COLO668 (cell line): ENCODE measurements at regions not wholly inside any gene's neighbourhood (a gene's known extent, or its start where the extent isn't known, plus 50 kb on each side); places are given as distances from the start of the nearest gene placed in this dataset.

Experiments used
- DNase-seq: peaks from one replicate; lab custom pipeline; 2025; ENCODE audit not compliant: unreplicated experiment; lab: John Stamatoyannopoulos, UW

DNA sequence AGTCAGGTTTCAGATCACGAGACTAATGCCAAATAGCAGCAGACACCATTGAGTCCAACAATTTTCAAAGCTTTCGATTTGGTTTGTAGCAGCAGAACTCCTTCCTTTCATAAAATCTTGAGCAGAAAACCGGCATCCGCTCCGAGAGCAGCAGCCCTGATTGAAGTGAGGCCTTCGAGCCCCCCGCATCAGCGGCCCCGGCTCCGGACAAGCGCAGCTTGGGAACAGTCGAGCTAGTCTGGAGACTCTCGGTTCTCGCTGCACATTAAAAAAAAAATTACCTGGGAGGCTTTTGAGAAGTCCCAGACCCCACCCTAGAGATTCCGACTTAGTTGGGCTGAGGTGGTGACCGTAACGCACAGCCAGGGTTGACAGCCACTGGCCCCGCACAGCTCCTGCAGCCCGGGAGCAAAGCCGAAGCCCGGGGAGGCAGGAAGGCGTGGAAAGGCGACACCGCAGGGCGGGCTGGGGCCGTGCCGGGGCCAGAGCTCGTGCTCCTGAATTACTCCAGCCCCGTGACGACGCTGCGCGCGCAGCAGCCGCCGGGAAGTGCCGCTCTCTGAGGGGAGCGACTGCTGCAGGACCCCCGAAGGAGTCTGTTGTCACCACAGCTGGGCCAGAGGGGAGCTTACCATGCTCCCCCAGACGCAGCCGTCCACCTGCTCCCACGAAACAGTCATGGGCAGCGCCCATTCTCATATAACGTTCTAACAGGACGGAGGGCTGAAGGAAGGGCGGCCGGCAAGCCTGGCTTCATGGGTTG is 57.8 kb downstream of the SPATA19 start:
- no peak for DNase-seq

DNA sequence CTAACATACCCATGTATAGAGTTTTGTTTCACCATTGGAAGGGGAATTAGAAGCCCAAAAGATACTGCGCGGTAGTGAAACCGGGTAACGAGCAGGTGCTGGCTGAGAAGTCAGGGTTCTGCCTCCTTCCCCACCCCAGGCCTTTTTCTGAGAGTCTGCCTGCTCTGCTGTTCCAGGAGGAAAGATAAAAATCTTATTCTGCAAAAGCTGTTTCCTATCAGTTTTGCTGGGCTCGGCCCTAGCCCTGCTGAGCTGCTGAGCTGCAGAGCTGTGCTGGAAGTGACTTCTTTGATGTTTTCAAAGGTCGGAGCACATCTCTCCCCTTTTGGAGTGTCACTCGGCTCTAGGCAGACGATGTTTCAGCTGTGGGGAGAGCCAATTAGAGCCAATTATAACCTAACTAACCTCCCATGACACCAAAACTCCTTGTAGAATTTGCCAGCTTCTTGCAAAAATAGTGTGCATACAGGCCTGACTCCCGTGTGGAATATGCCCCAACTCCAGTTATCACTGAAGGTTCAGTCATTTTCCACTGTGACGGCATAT is 59.4 kb downstream of the SPATA19 start:
- DNase-seq = no peak

DNA sequence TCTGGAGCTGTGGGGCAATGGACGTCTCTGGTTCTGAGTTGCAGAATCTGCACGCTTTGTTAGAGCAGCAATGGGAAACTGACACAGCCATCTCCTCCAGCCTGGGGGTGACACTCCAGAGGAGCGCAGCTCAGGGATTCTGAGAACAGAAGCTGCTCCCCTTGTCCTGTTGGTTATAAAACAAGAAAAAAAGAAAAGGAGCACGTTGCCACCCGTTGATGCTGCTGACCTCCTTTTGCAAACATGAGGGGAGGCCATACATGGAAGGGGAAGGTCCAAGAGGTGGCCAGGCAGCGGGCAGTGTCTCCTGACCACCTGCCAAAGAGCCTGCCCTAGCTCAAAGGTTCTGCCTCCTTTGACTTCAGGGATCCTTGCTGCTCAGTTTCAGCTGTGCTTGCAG is 61.0 kb downstream of the SPATA19 start:
- DNase-seq = no peak

DNA sequence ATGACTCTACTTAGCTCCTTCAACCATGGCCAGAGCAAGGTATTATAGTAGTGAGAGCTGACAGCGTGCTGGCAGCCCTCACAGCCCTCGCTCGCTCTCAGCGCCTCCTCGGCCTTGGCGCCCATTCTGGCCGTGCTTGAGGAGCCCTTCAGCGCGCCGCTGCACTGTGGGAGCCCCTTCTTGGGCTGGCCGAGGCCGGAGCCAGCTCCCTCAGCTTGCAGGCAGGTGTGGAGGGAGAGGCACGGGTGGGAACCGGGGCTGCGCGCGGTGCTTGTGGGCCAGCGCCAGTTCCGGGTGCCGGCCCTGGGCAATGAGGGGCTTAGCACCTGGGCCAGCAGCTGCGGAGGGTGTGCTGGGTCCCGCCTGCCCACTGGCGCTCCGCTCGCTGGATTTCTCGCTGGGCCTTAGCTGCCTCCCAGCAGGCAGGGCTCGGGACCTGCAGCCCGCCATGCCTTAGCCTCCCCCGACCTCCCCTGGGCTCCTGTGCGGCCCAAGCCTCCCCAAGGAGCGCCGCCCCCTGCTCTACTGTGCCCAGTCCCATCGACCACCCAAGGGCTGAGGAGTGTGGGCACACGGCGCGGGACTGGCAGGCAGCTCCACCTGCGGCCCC is 63.1 kb downstream of the SPATA19 start:
- DNase-seq = no peak

DNA sequence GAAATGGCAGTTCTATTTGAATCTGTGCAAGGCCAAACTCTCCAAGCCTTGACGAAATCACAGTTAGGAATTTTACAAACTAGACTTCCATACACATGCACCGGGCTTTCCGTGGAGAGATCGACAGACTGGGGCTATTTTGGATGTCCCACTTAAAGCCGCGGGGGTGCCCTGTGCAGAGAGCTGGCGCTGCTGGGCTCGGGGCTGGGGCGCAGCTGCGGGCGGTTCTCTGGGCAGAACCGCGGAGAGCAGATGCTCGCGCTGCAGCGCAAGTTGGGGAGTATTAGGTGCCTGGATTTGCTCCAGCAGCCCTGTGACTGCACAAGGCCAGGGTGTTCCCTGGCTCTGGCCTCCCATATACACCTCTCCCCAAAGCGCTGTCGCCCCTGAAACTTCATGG is 67.2 kb downstream of the SPATA19 start:
- DNase-seq = no peak

DNA sequence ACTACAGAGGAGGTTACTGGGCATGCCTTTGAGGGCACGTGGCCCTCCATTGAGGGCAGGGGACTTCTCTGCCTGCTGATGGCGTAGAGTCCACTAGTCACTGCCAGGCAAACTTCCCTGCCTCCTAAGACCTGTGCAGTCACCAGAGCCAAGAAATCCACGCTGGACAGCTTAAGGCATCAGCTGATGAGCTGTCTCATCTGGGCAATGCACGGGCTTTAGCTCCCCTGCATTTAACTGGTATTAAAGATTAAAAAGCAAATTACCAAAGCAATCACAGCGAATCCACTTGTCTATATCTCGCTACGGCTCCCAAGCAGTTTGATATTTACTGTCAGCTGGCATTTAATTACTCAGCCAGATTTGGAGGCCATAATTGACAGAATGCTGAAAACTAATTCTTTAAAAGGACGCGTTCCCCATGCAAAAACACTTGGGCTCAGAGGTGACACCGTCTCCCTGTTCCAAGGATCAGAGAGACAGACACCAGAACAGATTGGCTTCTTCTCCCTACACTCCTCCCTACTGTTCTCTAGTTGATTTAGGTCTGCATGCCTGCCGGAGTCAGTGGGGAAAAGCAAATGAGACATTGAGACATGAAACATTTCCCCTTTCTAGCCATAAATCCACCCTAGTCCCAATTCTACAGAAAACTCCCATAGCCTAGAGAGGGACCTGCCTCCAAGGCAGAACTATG is 68.5 kb downstream of the SPATA19 start:
- no peak for DNase-seq

DNA sequence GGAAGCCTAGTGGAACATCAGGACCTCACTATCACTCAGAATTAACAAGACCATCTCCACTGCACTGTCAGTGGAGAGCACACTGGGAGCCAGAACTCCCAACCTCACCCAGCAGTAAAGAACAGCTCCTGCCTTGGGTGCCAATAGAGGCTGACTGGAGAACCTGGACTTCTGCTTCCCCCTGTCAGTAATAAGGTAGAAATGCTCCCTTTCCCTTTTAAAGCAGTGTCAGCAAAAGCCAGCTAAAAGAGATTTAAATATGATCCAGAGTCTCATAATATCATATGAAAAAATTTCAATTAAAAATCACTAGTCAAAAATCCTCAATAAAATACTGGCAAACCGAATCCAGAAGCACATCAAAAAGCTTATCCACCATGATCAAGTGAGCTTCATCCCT is 82.8 kb downstream of the SPATA19 start:
- no peak for DNase-seq

DNA sequence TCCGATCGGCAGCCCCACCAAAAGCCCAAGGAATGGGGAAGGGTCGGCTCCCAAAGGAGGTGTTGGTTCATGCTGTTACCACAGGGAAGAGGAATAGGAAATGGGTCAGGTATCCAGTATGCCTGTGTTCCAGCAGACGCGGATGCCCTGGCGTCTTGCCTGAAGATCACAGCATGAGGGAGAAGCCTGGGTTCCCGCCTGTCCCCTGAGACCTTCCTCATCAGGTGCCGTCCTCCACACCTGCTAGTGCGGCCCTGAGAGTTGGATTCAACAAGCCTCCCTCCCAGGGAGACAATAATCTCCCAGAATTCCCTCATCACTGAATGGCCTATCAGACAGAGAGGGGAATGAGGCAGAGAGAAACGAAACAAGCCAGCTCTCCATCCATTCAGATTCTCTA is 92.2 kb downstream of the SPATA19 start:
- DNase-seq = no peak

DNA sequence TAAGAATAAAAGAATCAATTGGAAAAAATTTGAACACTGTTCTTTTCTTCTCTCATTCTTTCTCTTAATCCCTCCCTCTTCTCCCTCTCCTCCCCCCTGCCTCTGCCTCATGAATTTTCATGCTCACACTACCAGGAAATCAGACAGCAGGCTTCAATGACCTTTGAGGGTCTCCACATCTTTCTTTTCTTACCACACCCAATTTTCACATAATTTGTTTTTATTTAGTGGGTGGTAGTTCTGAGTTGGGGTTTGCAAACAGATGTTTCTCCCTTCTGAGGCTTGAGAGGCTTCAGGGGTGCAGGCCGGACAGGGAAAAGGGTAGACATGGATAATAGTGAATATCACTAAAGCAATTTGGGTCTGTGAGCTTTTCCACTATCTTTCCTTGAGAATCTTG is 95.5 kb downstream of the SPATA19 start:
- no peak for DNase-seq

DNA sequence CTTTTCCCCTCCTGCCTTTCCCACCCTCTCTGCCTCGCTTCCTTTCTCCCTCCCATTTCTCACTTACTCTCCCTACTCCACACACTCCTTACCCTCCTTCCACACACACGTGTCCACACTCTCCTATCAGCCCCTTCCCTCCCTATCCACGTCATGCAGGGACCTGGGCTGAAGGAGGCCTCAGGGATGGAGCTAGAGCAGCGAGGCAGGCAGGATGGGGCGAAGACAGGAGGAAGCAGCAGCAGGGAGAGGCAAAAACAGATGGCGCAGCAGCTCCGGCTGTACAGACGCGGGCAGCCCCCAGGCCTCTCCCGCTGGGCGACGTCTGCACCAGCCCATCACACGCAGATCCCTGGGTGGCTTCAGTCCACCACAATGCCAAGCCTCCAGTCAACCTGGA is 97.9 kb downstream of the SPATA19 start:
- no peak for DNase-seq

DNA sequence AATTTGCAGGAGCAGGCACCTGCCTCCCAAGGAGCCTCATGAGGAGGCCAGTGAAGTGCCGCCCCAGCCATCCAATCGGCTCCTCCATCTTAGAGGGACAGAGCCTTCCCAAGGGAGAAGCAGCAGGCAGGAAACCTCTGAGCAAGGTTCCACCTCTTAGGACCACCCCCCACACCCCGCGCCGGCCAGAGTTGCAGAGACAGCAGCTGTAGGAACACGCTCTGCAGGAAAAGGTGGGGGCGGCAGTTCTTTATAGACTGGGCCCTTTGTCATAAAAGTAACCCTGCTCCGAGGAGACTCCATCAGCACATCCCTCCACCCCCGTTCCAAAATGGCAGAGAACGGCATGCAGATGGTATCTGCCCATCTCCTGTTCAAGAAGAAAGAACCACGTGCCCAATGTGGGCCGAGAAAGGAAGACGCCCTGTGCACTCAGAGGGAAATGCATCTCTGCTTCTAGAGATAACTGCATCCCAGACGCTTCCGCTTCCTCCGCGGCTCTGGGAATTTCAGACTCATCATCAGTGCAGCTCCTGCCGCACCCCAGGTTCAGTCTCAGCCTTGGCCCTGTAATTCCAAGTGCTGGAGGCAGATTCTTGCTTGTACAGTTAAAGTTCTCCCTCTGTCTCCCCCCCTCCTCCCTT is 98.5 kb downstream of the SPATA19 start:
- no peak for DNase-seq

DNA sequence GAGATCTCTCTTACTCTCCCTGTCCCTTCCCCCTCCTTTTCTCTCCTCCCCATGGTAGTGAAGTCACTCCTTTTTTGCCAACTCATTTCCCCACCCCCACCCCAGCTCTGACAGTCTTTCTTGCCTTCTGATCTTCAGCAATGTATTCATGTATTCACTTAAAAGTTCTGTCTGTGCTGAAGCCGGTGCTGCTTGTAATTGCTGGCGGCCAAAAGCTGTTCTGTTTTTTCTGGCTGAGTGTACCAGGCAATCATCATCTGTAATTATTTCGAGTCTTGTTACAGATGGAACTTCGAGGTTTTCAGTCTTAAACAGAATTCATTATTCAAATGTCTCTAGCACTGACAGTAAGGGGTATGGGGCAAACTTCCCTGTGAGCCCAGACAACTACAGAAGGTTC is 99.5 kb downstream of the SPATA19 start:
- DNase-seq = no peak

DNA sequence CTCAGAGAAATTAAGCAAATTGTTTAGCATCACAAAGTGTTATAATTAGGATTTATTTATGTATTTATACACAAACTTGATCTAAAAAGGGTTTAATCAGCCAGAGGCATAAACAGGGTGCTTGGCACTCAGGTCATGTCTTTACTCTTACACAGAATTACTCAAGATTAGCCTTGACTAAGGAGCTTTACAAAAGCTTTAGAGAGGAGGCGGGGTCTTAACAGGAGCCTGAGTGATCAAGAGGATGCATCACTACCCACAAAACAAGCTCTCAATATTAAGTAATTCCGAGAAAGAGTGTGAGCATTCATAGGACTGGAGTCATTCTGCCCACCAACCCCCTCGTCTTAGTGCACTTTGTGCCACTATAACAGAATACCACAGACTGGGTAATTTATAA is 103.0 kb downstream of the SPATA19 start:
- no peak for DNase-seq

DNA sequence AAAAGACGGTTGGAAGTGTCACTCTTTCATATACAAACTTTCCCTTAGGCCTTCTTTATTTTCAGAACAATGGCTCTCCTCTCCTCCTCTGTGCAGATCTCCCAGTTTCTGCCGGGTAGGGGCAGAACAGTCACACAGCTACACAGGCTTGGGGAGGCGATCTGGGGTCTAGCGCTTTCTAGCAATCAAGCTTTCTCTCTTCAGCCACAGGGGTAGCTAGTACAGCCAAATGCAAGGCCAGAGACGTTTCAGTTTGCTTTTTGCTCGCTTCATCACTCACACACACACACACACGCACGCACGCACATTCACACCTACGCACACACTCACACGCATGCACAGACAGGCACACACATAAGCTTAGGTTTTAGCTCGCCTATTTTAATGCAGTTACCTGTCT is 104.3 kb downstream of the SPATA19 start:
- DNase-seq = no peak

DNA sequence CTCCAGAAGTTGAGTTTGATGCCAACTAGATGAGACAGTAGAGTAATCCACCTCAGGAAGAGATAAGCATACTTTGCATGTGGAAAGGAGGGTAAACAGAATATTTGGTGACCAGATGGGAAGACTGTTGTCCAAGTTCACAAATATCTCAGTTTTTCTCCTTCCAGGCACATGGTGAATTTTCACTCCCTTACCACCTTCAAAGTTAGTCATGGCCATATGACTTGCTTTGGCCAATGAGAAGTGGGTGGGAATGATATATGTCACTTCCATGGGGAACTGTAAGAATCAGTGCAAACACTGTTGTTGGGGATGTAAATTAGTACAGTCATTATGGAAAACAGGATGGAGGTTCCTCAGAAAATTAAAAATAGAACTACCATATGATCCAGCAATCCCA is 105.8 kb downstream of the SPATA19 start:
- no peak for DNase-seq

DNA sequence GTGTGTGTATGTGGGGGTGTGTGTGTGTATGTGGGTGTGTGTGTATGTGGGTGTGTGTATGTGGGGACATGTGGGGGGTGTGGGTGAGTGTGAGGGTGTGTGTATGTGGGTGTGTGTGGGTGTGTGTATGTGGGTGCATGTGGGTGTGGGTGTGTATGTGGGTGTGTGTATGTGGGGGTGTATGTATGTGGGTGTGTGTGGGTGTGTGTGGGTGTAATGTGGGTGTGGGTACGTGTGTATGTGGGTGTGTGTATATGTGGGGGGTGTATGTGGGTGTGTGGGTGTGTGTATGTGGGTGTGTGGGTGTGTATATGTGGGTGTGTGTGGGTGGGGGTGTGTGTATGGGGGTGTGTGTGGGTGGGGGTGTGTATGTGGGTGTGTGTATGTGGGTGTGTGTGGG is 106.7 kb downstream of the SPATA19 start:
- no peak for DNase-seq

DNA sequence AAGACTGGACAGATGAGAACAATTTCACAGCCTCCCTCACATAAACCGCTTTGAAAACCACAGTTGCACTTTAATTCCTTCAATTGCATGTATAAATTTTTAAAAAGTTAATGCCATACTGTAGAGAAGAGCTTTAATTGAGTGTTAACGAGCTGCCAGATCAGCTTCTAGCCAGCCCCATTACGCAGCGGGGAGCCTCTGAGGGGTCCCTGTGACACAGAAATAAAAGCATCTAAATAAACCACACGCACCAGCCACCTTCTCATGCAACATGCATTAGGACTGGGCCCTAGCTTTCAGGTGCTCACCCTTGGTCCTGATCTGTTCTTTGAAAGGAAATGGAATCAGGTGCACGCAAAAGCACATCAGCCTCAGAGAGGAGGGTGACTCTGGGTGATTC is 111.7 kb downstream of the SPATA19 start:
- no peak for DNase-seq

DNA sequence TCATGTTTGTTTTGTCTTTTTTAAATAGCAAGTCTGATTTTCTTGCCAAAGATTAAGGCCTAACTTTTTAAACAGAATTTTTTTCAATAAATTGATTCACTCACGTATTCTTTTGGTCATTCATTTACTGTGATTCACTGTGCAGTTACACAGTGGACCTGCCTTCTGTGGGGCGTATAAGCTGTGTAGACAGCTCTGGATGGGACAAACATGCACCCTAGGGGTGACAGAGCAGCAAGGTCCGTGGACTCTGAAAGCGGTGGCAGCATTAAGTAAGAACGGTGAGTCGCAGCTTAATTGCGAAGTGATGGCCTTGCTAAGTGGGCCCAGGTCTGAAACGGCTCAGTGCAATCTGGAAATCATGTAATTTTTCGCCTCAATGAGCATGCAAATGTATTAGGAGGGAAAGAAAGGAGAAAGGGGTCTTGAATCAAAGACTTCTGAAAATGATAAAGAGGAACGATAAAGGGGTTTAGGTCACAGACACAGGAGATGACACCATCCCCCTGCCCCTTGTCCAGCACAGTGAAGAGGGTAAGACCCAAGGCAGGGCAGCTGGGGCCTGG is 113.1 kb downstream of the SPATA19 start:
- no peak for DNase-seq

DNA sequence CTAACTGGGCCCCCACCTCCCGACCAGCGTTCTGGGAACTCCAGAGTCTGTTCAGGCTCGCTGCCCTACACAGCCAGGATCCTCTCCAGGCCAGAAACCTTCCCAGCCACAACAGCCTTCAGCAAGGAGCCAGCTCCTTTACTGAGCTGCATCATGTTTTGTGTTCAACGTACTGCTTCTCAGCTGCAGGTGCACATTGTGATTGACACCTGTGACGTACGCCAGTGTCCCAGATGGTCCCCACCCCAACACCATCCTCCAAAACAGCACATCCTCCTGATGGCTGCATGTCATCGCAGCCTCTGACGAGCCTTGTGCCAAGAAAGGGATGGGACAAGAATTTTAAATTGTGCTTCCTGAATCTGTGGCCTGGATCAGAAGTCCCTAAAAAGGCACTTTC is 117.5 kb downstream of the SPATA19 start:
- DNase-seq = no peak

DNA sequence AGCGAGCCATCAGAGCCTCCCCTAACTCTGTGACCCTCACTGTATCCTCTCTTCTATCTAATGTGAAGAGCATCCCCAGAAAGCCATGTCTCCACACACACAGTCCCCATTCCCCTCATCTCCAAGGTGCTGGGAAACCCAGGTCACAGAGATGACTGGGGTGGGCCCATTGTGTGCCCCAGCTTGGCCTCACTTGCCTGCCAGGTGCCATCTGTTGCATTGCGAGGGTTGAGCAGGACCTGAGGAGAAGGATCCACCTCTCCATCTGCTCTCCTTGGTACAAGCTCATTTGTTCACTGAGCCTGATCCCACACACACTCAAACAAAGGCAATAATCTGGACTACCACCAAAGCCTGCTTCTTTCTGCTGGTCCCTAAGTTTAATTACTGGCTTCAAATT is 118.8 kb downstream of the SPATA19 start:
- no peak for DNase-seq

DNA sequence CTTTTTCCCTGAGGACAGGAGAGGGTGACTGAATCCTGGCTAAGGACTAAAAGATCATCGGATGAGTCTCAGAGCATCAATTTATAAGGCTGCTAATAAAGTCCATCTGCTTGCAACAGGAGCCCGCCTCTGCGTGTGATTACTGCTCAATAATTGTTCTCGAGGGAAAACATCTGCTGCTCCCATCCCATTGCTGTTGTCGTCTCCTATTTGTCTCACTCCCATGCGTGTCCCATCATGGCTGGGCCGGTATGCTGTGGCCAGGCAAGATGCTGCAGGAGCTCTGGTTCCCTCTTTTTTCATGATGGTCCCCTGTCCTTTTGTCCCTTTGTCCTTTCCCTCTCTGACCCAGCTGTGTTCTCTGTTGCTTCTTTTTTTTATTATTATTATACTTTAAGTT is 121.2 kb downstream of the SPATA19 start:
- no peak for DNase-seq
